ENCODE measurements at regions not wholly inside any gene's neighbourhood (a gene's known extent, or its start where the extent isn't known, plus 50 kb on each side); places are given as distances from the start of the nearest gene placed in this dataset.

DNA sequence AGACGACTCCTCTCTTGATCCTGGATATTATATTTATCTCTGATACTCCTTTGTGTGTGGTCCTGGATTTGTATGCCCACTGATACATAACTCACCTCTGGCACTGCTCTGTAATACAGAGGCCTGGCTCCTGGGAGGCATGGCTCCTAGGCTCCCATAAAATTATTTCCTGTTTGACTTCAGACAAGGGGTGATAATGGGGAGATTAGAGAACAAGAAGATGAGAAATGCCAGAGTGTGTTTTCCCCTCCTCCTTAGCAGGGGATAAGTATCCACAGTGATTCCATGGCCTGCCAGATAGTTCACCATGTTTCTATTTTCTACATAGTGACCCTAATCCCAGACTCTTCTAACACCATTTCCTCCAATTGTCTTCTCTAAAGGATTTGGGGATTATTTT is 165.7 kb upstream of the PLSCR5 start:
- DNase-seq (ENCODE audit: low read depth), result no peak
- TF ChIP-seq, protein P1, sequence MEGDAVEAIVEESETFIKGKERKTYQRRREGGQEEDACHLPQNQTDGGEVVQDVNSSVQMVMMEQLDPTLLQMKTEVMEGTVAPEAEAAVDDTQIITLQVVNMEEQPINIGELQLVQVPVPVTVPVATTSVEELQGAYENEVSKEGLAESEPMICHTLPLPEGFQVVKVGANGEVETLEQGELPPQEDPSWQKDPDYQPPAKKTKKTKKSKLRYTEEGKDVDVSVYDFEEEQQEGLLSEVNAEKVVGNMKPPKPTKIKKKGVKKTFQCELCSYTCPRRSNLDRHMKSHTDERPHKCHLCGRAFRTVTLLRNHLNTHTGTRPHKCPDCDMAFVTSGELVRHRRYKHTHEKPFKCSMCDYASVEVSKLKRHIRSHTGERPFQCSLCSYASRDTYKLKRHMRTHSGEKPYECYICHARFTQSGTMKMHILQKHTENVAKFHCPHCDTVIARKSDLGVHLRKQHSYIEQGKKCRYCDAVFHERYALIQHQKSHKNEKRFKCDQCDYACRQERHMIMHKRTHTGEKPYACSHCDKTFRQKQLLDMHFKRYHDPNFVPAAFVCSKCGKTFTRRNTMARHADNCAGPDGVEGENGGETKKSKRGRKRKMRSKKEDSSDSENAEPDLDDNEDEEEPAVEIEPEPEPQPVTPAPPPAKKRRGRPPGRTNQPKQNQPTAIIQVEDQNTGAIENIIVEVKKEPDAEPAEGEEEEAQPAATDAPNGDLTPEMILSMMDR (IDR thresholded peaks at IDR 0.05; ENCODE audit: low read depth, low read length), result no peak
- no peak for TF ChIP-seq MYC (IDR thresholded peaks at IDR 0.05; ENCODE audit: low read depth, low read length)
- TF ChIP-seq, protein P2, sequence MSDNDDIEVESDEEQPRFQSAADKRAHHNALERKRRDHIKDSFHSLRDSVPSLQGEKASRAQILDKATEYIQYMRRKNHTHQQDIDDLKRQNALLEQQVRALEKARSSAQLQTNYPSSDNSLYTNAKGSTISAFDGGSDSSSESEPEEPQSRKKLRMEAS (IDR thresholded peaks at IDR 0.05; ENCODE audit: low read depth, low read length), result no peak
- TF ChIP-seq POLR2A (IDR thresholded peaks at IDR 0.05; ENCODE audit: extremely low read depth, insufficient read length), result no peak
- no peak overlapping the region for H3K4me3 ChIP-seq (ENCODE audit: low read depth, low read length)

DNA sequence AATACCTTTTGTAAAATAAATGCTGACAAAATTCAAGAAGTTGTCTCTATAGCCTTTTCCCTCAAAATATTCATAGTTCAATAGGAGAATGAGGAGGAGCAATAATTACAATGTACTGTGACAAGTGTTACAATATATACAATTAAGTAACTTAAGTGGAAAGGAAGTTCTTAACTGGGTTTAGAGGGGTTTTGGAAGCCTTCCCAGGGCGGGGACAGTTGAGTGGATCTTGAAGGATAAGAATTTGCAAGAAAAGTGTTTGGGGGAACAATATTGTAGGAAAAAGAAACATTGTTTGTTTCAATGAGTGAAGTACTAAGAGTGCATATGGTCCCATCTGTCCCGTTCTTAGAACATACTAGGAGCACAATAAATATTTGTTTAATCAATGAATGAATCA is 165.2 kb upstream of the PLSCR5 start:
- DNase-seq (ENCODE audit: low read depth), result no peak
- H3K4me3 ChIP-seq (ENCODE audit: low read depth, low read length), result no peak overlapping the region
- TF ChIP-seq MYC (IDR thresholded peaks at IDR 0.05; ENCODE audit: low read depth, low read length), result no peak
- TF ChIP-seq, protein P1 (IDR thresholded peaks at IDR 0.05; ENCODE audit: low read depth, low read length), result no peak
- TF ChIP-seq, protein P2 (IDR thresholded peaks at IDR 0.05; ENCODE audit: low read depth, low read length), result no peak
- no peak for TF ChIP-seq POLR2A (IDR thresholded peaks at IDR 0.05; ENCODE audit: extremely low read depth, insufficient read length)

DNA sequence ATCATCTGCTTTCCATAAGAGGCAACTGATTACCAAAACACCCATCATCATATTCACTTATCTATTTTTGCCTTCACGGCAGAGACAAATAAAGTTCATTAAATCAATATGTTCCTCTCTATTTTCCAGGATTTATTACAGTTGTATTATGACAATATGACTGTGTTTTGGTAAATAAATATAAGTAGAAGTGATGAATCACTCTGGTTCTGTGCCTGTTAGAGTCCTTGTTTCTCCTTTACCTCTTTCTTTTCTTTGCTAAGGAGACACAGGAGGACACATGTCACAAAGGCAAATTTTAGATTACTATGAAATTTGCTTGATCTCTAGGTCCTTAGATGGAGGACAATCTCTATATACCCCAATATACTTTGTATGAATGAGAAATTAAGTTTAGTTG is 152.6 kb upstream of the PLSCR5 start:
- H3K4me3 ChIP-seq (ENCODE audit: low read depth, low read length), result no peak overlapping the region
- no peak for TF ChIP-seq MYC (IDR thresholded peaks at IDR 0.05; ENCODE audit: low read depth, low read length)
- no peak for TF ChIP-seq POLR2A (IDR thresholded peaks at IDR 0.05; ENCODE audit: extremely low read depth, insufficient read length)
- TF ChIP-seq, protein P1 (IDR thresholded peaks at IDR 0.05; ENCODE audit: low read depth, low read length), result no peak
- TF ChIP-seq, protein P2 (IDR thresholded peaks at IDR 0.05; ENCODE audit: low read depth, low read length), result no peak
- DNase-seq (ENCODE audit: low read depth), result no peak

DNA sequence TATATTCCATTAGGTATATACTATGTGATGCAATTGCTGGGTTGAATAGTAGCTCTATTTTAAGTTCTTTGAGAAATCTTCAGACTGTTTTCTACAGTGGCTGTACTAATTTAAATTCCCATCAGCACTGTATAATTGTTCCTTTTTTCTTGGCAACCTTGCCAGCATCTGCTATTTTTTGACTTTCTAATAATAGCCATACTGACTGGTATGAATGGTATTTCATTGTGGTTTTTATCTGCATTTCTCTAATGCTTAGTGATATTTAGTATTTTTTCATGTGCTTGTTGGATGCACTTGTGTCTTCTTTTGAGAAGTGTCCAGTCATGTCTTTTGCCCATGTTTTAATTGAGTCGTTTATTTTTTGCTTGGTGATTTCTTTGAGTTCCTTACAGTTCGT is 145.1 kb upstream of the PLSCR5 start:
- TF ChIP-seq POLR2A (IDR thresholded peaks at IDR 0.05; ENCODE audit: extremely low read depth, insufficient read length), result no peak
- TF ChIP-seq, protein P1 (IDR thresholded peaks at IDR 0.05; ENCODE audit: low read depth, low read length), result no peak
- no peak for TF ChIP-seq MYC (IDR thresholded peaks at IDR 0.05; ENCODE audit: low read depth, low read length)
- TF ChIP-seq, protein P2 (IDR thresholded peaks at IDR 0.05; ENCODE audit: low read depth, low read length), result no peak
- no peak for DNase-seq (ENCODE audit: low read depth)
- no peak overlapping the region for H3K4me3 ChIP-seq (ENCODE audit: low read depth, low read length)

DNA sequence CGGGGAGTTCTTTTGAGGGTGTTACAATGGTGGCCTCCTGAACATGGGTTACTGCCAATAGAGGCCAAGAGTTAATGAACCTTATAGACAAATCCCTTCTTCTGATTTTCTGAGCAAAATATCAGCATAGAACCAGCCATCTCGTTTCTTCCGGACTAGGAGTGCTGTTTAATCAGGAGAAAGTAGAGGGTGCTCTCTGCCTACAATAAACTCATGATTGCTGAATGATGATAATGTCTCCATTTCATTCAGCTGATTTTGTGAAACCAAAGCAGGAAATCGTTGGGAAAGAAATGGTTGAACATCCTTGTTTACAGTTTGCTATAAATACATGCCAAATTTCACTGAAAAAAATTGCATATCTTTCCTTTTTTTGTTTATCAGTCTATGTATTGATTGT is 142.8 kb upstream of the PLSCR5 start:
- no peak overlapping the region for H3K4me3 ChIP-seq (ENCODE audit: low read depth, low read length)
- no peak for TF ChIP-seq POLR2A (IDR thresholded peaks at IDR 0.05; ENCODE audit: extremely low read depth, insufficient read length)
- TF ChIP-seq, protein P1 (IDR thresholded peaks at IDR 0.05; ENCODE audit: low read depth, low read length), result no peak
- TF ChIP-seq, protein P2 (IDR thresholded peaks at IDR 0.05; ENCODE audit: low read depth, low read length), result no peak
- TF ChIP-seq MYC (IDR thresholded peaks at IDR 0.05; ENCODE audit: low read depth, low read length), result no peak
- DNase-seq (ENCODE audit: low read depth), result no peak

DNA sequence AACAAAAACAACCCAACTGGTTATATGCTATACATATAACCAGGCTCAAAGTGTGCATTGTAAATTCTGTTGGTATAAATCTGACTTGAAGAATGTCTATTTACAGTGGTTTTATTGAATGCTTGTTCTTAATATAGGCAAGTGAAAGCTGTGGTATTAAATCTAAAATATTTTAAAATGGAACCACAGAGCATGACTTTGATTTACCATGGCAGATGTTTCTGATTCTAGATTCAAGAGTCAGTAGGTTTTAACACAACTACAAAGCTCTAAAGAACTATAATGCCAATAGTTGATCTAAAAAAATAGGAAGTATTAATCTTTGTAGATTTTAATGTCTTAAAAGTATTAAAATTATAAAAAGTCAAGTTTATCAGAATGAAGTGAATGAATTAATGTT is 141.9 kb upstream of the PLSCR5 start:
- H3K4me3 ChIP-seq (ENCODE audit: low read depth, low read length), result no peak overlapping the region
- DNase-seq (ENCODE audit: low read depth), result no peak
- TF ChIP-seq, protein P2 (IDR thresholded peaks at IDR 0.05; ENCODE audit: low read depth, low read length), result no peak
- TF ChIP-seq, protein P1 (IDR thresholded peaks at IDR 0.05; ENCODE audit: low read depth, low read length), result no peak
- TF ChIP-seq POLR2A (IDR thresholded peaks at IDR 0.05; ENCODE audit: extremely low read depth, insufficient read length), result no peak
- TF ChIP-seq MYC (IDR thresholded peaks at IDR 0.05; ENCODE audit: low read depth, low read length), result no peak
